ENCODE measurements at regions not wholly inside any gene's neighbourhood (a gene's known extent, or its start where the extent isn't known, plus 50 kb on each side); places are given as distances from the start of the nearest gene placed in this dataset.

GRCh38 chr12:98224584-98225221, 290.7 kb upstream of the TMPO start:
- DNase-seq, result no peak

- no peak for DNase-seq
Observed at GRCh38 chr12:98227162-98227561, 288.2 kb upstream of the TMPO start.

GRCh38 chr12:98228683-98229539, 286.5 kb upstream of the TMPO start:
- no peak for DNase-seq

- no peak for DNase-seq
Observed at GRCh38 chr12:98229540-98229924, 285.9 kb upstream of the TMPO start.

GRCh38 chr12:98232753-98233390, 282.5 kb upstream of the TMPO start:
- DNase-seq, result no peak

- no peak for DNase-seq
Observed at GRCh38 chr12:98235301-98235700, 280.1 kb upstream of the TMPO start.

- DNase-seq, result no peak
Observed at GRCh38 chr12:98238515-98239130, 276.8 kb upstream of the TMPO start.

- DNase-seq, result no peak
Observed at GRCh38 chr12:98243190-98243589, 272.2 kb upstream of the TMPO start.

GRCh38 chr12:98244136-98244535, 271.3 kb upstream of the TMPO start:
- DNase-seq, result no peak

GRCh38 chr12:98253207-98254037, 262.0 kb upstream of the TMPO start:
- no peak for DNase-seq

GRCh38 chr12:98256830-98257229, 258.6 kb upstream of the TMPO start:
- DNase-seq, result no peak

GRCh38 chr12:98259693-98260092, 255.7 kb upstream of the TMPO start:
- no peak for DNase-seq

GRCh38 chr12:98260276-98260675, 255.1 kb upstream of the TMPO start:
- DNase-seq, result no peak

- DNase-seq, result no peak
Observed at GRCh38 chr12:98262902-98263301, 252.5 kb upstream of the TMPO start.

GRCh38 chr12:98274430-98275130, 240.8 kb upstream of the TMPO start:
- DNase-seq, result no peak

- no peak for DNase-seq
Observed at GRCh38 chr12:98275131-98275475, 240.3 kb upstream of the TMPO start.

GRCh38 chr12:98280152-98280551, 235.2 kb upstream of the TMPO start:
- no peak for DNase-seq

- no peak for DNase-seq
Observed at GRCh38 chr12:98280621-98281020, 234.8 kb upstream of the TMPO start.

- no peak for DNase-seq
Observed at GRCh38 chr12:98291828-98292227, 223.6 kb upstream of the TMPO start.

GRCh38 chr12:98294051-98294805, 221.2 kb upstream of the TMPO start:
- DNase-seq, result no peak

- no peak for DNase-seq
Observed at GRCh38 chr12:98295681-98296080, 219.7 kb upstream of the TMPO start.

All from GDM1 (cell line).